Body of pancreas (tissue), 4 donors: ENCODE measurements at regions not wholly inside any gene's neighbourhood (a gene's known extent, or its start where the extent isn't known, plus 50 kb on each side); places are given as distances from the start of the nearest gene placed in this dataset.

Source experiments
- CTCF ChIP-seq, 7 experiments: fragments of 450-650 bp in 4 of 7; fragments of 200-600 bp in 3 of 7; sonication (generic) in 3 of 7; IDR thresholded peaks; one replicate each; pipeline ENCODE4 v1.5.1; 2016 to 2019; ENCODE audit warnings: antibody characterized with exemption in 7 of 7
- POLR2A ChIP-seq, 3 donors: fragments of 450-650 bp; IDR thresholded peaks; one replicate each; pipeline ENCODE4 v1.6.1; 2016; ENCODE audit warnings: antibody characterized with exemption in 3 of 3, mild to moderate bottlenecking in 2 of 3

GRCh38 chr6:43943099-43943766 is 173.2 kb downstream of the VEGFA start:
- TF ChIP-seq POLR2A (IDR thresholded peaks at IDR 0.05) (no peak), CTCF (IDR thresholded peaks at IDR 0.05) (no peak)
